H9 (cell line): ENCODE measurements at regions not wholly inside any gene's neighbourhood (a gene's known extent, or its start where the extent isn't known, plus 50 kb on each side); places are given as distances from the start of the nearest gene placed in this dataset.
"Not testable (repeated sequence)": the region's sequence is repeated elsewhere in the genome, so short reads cannot be mapped to it uniquely, and the experiment has no call there.

Experiments
- DNase-seq: peaks from one replicate; pipeline ENCODE4 v3.0.0-alpha.2; 2017
- H2AFZ ChIP-seq: one replicate; pipeline ENCODE4 v1.6.1; 2013; ENCODE audit warnings: mild to moderate bottlenecking, low read length, control low read depth, moderate library complexity
- H2AK5ac ChIP-seq: 2 replicates; pipeline ENCODE4 v1.6.1; 2013; ENCODE audit warnings: low read length, control low read depth, mixed read lengths; ENCODE audit not compliant: insufficient read length
- H2BK120ac ChIP-seq: one replicate; pipeline ENCODE4 v1.6.1; 2013; ENCODE audit warnings: low read depth, mild to moderate bottlenecking, low read length, control low read depth, inconsistent platforms; ENCODE audit not compliant: poor library complexity, severe bottlenecking
- H2BK12ac ChIP-seq: 2 replicates; pipeline ENCODE4 v1.6.1; 2013; ENCODE audit warnings: low read length, control low read depth, mixed read lengths, low read depth; ENCODE audit not compliant: insufficient read length
- H2BK15ac ChIP-seq: 2 replicates; pipeline ENCODE4 v1.6.1; 2013; ENCODE audit warnings: low read depth, low read length, control low read depth
- H2BK20ac ChIP-seq: one replicate; pipeline ENCODE4 v1.6.1; 2013; ENCODE audit warnings: low read depth, mild to moderate bottlenecking, low read length, control low read depth, inconsistent platforms; ENCODE audit not compliant: poor library complexity, severe bottlenecking
- H2BK5ac ChIP-seq: 2 replicates; pipeline ENCODE4 v1.6.1; 2013; ENCODE audit warnings: low read length, control low read depth, mixed read lengths; ENCODE audit not compliant: insufficient read length
- H3K14ac ChIP-seq: 2 replicates; pipeline ENCODE4 v1.6.1; 2013; ENCODE audit warnings: low read length, control low read depth; ENCODE audit not compliant: insufficient read depth
- H3K18ac ChIP-seq: 2 replicates; pipeline ENCODE4 v1.6.1; 2013; ENCODE audit warnings: low read depth, mild to moderate bottlenecking, mixed read lengths, low read length, control low read depth; ENCODE audit not compliant: insufficient read length
- H3K23ac ChIP-seq: 2 replicates; pipeline ENCODE4 v1.6.1; 2013; ENCODE audit warnings: low read length, control low read depth, mixed read lengths, low read depth; ENCODE audit not compliant: insufficient read length
- H3K23me2 ChIP-seq: 2 replicates; pipeline ENCODE4 v1.6.1; 2013; ENCODE audit warnings: low read depth, mild to moderate bottlenecking, mixed read lengths, low read length, control low read depth; ENCODE audit not compliant: insufficient read length, poor library complexity, severe bottlenecking
- H3K27ac ChIP-seq: 2 replicates; pipeline ENCODE4 v1.5.1; 2013; ENCODE audit warnings: low read length, control low read depth, mixed read lengths, low read depth; ENCODE audit not compliant: insufficient read length
- H3K27me3 ChIP-seq: 2 replicates; pipeline ENCODE4 v1.6.1; 2013; ENCODE audit warnings: low read length, control low read depth, inconsistent platforms; ENCODE audit not compliant: insufficient read depth
- H3K4ac ChIP-seq: 2 replicates; pipeline ENCODE4 v1.6.1; 2013; ENCODE audit warnings: low read depth, mild to moderate bottlenecking, control low read depth, inconsistent platforms, low read length, moderate library complexity
- H3K4me1 ChIP-seq: 2 replicates; pipeline ENCODE4 v1.6.1; 2013; ENCODE audit warnings: low read length, control low read depth, inconsistent platforms; ENCODE audit not compliant: insufficient read depth
- H3K4me2 ChIP-seq: 2 replicates; pipeline ENCODE4 v1.6.1; 2013; ENCODE audit warnings: low read length, control low read depth, mixed read lengths; ENCODE audit not compliant: insufficient read length, insufficient read depth
- H3K56ac ChIP-seq: 2 replicates; pipeline ENCODE4 v1.6.1; 2013; ENCODE audit warnings: low read depth, mild to moderate bottlenecking, mixed read lengths, low read length, control low read depth; ENCODE audit not compliant: insufficient read length
- H3K79me1 ChIP-seq: 2 replicates; pipeline ENCODE4 v1.6.1; 2013; ENCODE audit warnings: low read depth, mild to moderate bottlenecking, moderate library complexity, low read length, control low read depth, inconsistent platforms; ENCODE audit not compliant: insufficient read depth, poor library complexity, severe bottlenecking
- H3K79me2 ChIP-seq: 2 replicates; pipeline ENCODE4 v1.6.1; 2013; ENCODE audit warnings: low read length, control low read depth, inconsistent platforms; ENCODE audit not compliant: insufficient read depth
- H3K9ac ChIP-seq: 2 replicates; pipeline ENCODE4 v1.6.1; 2013; ENCODE audit warnings: low read length, control low read depth, mixed read lengths; ENCODE audit not compliant: insufficient read length; ENCODE audit errors: extremely low read depth
- H3K9me3 ChIP-seq: one replicate; pipeline ENCODE4 v1.6.1; 2013; ENCODE audit warnings: low read depth, low read length, inconsistent platforms; ENCODE audit not compliant: control insufficient read depth
- H3T11ph ChIP-seq: one replicate; pipeline ENCODE4 v1.6.1; 2013; ENCODE audit warnings: mild to moderate bottlenecking, low read length, control low read depth, inconsistent platforms
- H4K20me1 ChIP-seq: one replicate; pipeline ENCODE4 v1.6.1; 2013; ENCODE audit not compliant: control insufficient read depth, insufficient read length, insufficient read depth
- H4K5ac ChIP-seq: 2 replicates; pipeline ENCODE4 v1.6.1; 2013; ENCODE audit warnings: low read depth, mild to moderate bottlenecking, mixed read lengths, low read length, control low read depth; ENCODE audit not compliant: insufficient read length
- H4K8ac ChIP-seq: replicated peaks from 2 replicates; pipeline ENCODE4 v1.6.1; 2013; ENCODE audit warnings: low read length, control low read depth, mixed read lengths, low read depth; ENCODE audit not compliant: insufficient read length
- H4K91ac ChIP-seq: 2 replicates; pipeline ENCODE4 v1.6.1; 2013; ENCODE audit warnings: low read depth, mild to moderate bottlenecking, moderate library complexity, mixed read lengths, low read length, control low read depth; ENCODE audit not compliant: insufficient read length
- H3K27ac Mint-ChIP-seq, 3 experiments: 2 replicates in 2 of 3; 3 replicates in 1 of 3; pipeline ENCODE4 v1.8.0; 2020 to 2021; ENCODE audit warnings: mixed read lengths in 3 of 3, mild to moderate bottlenecking in 1 of 3, moderate library complexity in 1 of 3
- H3K27me3 Mint-ChIP-seq: 2 replicates; pipeline ENCODE4 v1.8.0; 2021; ENCODE audit warnings: low read depth, mild to moderate bottlenecking, moderate library complexity, mixed read lengths
- H3K36me3 Mint-ChIP-seq, 3 experiments: 2 replicates in 2 of 3; 3 replicates in 1 of 3; pipeline ENCODE4 v1.8.0; 2020 to 2021; ENCODE audit warnings: low read depth in 3 of 3, mixed read lengths in 3 of 3; ENCODE audit not compliant: insufficient read depth in 1 of 3
- H3K4me1 Mint-ChIP-seq, 2 experiments: 2 replicates each; pipeline ENCODE4 v1.8.0; 2020; ENCODE audit warnings: mixed read lengths in 2 of 2
- H3K4me3 Mint-ChIP-seq, 2 experiments: 2 replicates in 1 of 2; 3 replicates in 1 of 2; pipeline ENCODE4 v1.8.0; 2020 to 2021; ENCODE audit warnings: mild to moderate bottlenecking in 2 of 2, mixed read lengths in 2 of 2, moderate library complexity in 1 of 2
- H3K9me3 Mint-ChIP-seq, 2 experiments: 2 replicates in 1 of 2; 3 replicates in 1 of 2; pipeline ENCODE4 v1.8.0; 2020; ENCODE audit warnings: mild to moderate bottlenecking in 2 of 2, mixed read lengths in 2 of 2, moderate library complexity in 1 of 2
- WGBS: extraction: QIAGEN DNeasy Blood & Tissue Kit; methylation state at CpG from one replicate; pipeline ENCODE4 v1.1.7; 2013; ENCODE audit warnings: missing lambda C conversion rate, low lambda C conversion rate, mixed read lengths; ENCODE audit not compliant: insufficient read length; ENCODE audit errors: extremely low coverage; 5-methylcytosine and 5-hydroxymethylcytosine counted together

GRCh38 chr2:87511195-87511778, 236.6 kb upstream of the PLGLB2 start:
- not testable (repeated sequence) for H2BK12ac ChIP-seq, H3K79me2 ChIP-seq, H3K4me2 ChIP-seq, H4K20me1 ChIP-seq, H3K23ac ChIP-seq, H3K27me3 Mint-ChIP-seq, H4K5ac ChIP-seq, H3K27me3 ChIP-seq, H3K9me3 ChIP-seq, H3K23me2 ChIP-seq, H3K27ac ChIP-seq, H4K8ac ChIP-seq, H2BK15ac ChIP-seq, H3K27ac Mint-ChIP-seq, H3T11ph ChIP-seq, H2BK120ac ChIP-seq, H3K18ac ChIP-seq, H2BK5ac ChIP-seq, H2AFZ ChIP-seq, H3K4me1 ChIP-seq, DNase-seq, H3K4me3 Mint-ChIP-seq, H3K9ac ChIP-seq, H3K4ac ChIP-seq, H2BK20ac ChIP-seq, H3K56ac ChIP-seq, H4K91ac ChIP-seq, H2AK5ac ChIP-seq, H3K9me3 Mint-ChIP-seq, H3K36me3 Mint-ChIP-seq, H3K14ac ChIP-seq, H3K79me1 ChIP-seq
- no CpG with 5 or more reads among the region's 8 CpGs for WGBS
- peaks cover 7 to 11% of the 10 kb centered on the region in 2 experiments for H3K4me1 Mint-ChIP-seq

GRCh38 chr2:87512864-87513530, 234.9 kb upstream of the PLGLB2 start:
- DNase-seq = not testable (repeated sequence)

More at GRCh38 chr2:87512864-87513530, 234.9 kb upstream of the PLGLB2 start:
- not testable (repeated sequence) for H3K9me3 Mint-ChIP-seq, H3K4me2 ChIP-seq, H3T11ph ChIP-seq, H3K4me3 Mint-ChIP-seq, H4K8ac ChIP-seq, H3K27ac ChIP-seq, H3K4ac ChIP-seq, H3K79me2 ChIP-seq, H2BK12ac ChIP-seq, H3K27me3 ChIP-seq, H3K23ac ChIP-seq, H2AK5ac ChIP-seq, H4K5ac ChIP-seq, H2BK120ac ChIP-seq, H3K4me1 ChIP-seq, H2BK20ac ChIP-seq, H3K79me1 ChIP-seq, H4K20me1 ChIP-seq, H3K9me3 ChIP-seq, H2AFZ ChIP-seq, H3K14ac ChIP-seq, H3K27ac Mint-ChIP-seq, H3K23me2 ChIP-seq, H4K91ac ChIP-seq, H3K27me3 Mint-ChIP-seq, H3K18ac ChIP-seq, H3K9ac ChIP-seq, H2BK15ac ChIP-seq, H2BK5ac ChIP-seq, H3K56ac ChIP-seq, H3K36me3 Mint-ChIP-seq
- H3K4me1 Mint-ChIP-seq = peaks cover 13 to 15% of the 10 kb centered on the region in 2 experiments
- WGBS = no CpG with 5 or more reads among the region's 6 CpGs
